GM12865 (cell line): ENCODE measurements at regions not wholly inside any gene's neighbourhood (a gene's known extent, or its start where the extent isn't known, plus 50 kb on each side); places are given as distances from the start of the nearest gene placed in this dataset.

Source experiments
- DNase-seq: peaks from one replicate; pipeline ENCODE4 v3.0.0; 2010; ENCODE audit warnings: low read depth
- H3K4me3 ChIP-seq: 2 replicates; pipeline ENCODE4 v1.5.1; 2011; ENCODE audit warnings: mild to moderate bottlenecking, low read depth, low read length, control low read depth
- CTCF ChIP-seq: IDR thresholded peaks from 2 replicates; pipeline ENCODE4 v1.5.1; 2011; ENCODE audit warnings: low read length, control low read depth, low read depth, inconsistent platforms; ENCODE audit not compliant: insufficient read depth; ENCODE audit errors: missing control alignments

GRCh38 chr15:97168704-97169475 is 791.6 kb upstream of the ARRDC4 start:
- no peak for TF ChIP-seq CTCF
- DNase-seq = no peak
- no peak overlapping the region for H3K4me3 ChIP-seq

GRCh38 chr15:97171556-97171955 is 788.9 kb upstream of the ARRDC4 start:
- no peak for TF ChIP-seq CTCF

GRCh38 chr15:97174886-97175540 is 785.5 kb upstream of the ARRDC4 start:
- no peak for TF ChIP-seq CTCF
- H3K4me3 ChIP-seq = no peak overlapping the region
- DNase-seq = no peak

More at GRCh38 chr15:97171556-97171955, 788.9 kb upstream of the ARRDC4 start:
- no peak overlapping the region for H3K4me3 ChIP-seq
- DNase-seq = no peak

GRCh38 chr15:97177151-97177577 is 783.3 kb upstream of the ARRDC4 start:
- TF ChIP-seq CTCF = no peak
- H3K4me3 ChIP-seq = no peak overlapping the region
- no peak for DNase-seq

GRCh38 chr15:97182581-97182980 is 777.9 kb upstream of the ARRDC4 start:
- no peak for TF ChIP-seq CTCF
- no peak overlapping the region for H3K4me3 ChIP-seq
- no peak for DNase-seq

GRCh38 chr15:97189162-97189780 is 771.2 kb upstream of the ARRDC4 start:
- DNase-seq = no peak
- no peak overlapping the region for H3K4me3 ChIP-seq
- no peak for TF ChIP-seq CTCF
